ENCODE measurements at regions not wholly inside any gene's neighbourhood (a gene's known extent, or its start where the extent isn't known, plus 50 kb on each side); places are given as distances from the start of the nearest gene placed in this dataset.

DNA sequence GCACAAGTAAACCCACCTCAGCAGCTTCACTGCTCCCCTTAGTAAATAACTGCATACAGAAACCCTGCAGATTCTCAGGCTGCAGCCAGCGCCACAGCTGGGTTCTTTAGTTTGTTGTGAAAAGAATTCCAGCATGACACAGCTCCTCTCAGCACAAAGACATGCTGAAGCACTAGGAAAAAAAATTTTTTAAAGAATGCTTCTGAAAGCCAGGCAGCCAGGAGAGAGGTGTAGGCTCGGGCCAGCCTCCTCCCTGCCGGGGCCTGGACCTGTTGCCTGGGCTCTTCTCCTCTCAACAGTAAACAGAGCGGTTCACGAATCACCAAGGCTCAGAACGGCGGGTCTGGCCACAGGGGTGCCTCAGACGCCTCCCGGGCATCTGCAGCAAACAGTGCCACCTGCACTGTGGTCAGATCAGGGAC lies 95.7 kb upstream of the POU3F3 start:
- no peak for TF ChIP-seq CTCF (IDR thresholded peaks at IDR 0.05)
- H3K27me3 ChIP-seq: no peaks in the 10 kb centered on the region
- peaks cover 0 to 7% of the 10 kb centered on the region in 2 donors for H3K4me1 ChIP-seq
- no peak overlapping the region for H3K27ac ChIP-seq
- no peak overlapping the region for H3K4me3 ChIP-seq
- no peak for ATAC-seq
- H3K36me3 ChIP-seq: no peaks in the 10 kb centered on the region
- DNase-seq: peak in 2 of 4 donors; percentile 3 to 15
- H3K9me3 ChIP-seq: no peaks in the 10 kb centered on the region
- intact Hi-C loops (cut with DNase I): no loop called here

GRCh38 chr2:104762031-104762430 lies 91.9 kb upstream of the POU3F3 start:
- no peak for ATAC-seq
- no peaks in the 10 kb centered on the region for H3K36me3 ChIP-seq
- H3K27ac ChIP-seq: no peak overlapping the region
- H3K9me3 ChIP-seq: no peaks in the 10 kb centered on the region
- DNase-seq: no peak
- no peaks in the 10 kb centered on the region for H3K4me1 ChIP-seq
- H3K4me3 ChIP-seq: no peak overlapping the region
- H3K27me3 ChIP-seq: no peaks in the 10 kb centered on the region
- no peak for TF ChIP-seq CTCF (IDR thresholded peaks at IDR 0.05)
- intact Hi-C loops (cut with DNase I): no loop called here

DNA sequence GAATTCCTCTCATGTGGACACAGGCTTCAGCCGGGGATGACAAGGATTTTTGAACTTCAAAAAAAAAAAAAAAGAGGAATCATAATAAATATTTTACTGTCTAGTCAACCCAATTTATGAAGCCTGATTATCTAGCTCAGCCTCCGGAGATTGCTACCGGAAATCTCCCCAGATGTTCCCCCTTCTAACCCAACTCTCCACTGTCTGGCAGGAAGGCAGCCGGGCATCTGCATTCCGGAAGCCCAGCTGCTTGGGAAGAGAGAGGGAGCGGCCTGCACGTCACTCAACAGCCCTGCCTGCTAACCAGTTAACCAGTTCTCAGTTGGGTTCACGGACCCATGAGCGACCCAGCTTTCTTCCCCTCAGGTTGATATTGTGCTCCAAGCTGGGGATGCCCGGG lies 87.2 kb upstream of the POU3F3 start:
- ATAC-seq (no peak), DNase-seq (no peak)
- Histone ChIP-seq H3K27ac (no peak overlapping the region), H3K9me3 (peaks cover 0 to 11% of the 10 kb centered on the region in 2 donors), H3K4me1 (no peaks in the 10 kb centered on the region), H3K36me3 (no peaks in the 10 kb centered on the region), H3K27me3 (no peaks in the 10 kb centered on the region), H3K4me3 (no peak overlapping the region)
- intact Hi-C loops (cut with DNase I): no loop called here
- TF ChIP-seq CTCF (IDR thresholded peaks at IDR 0.05): no peak

GRCh38 chr2:104768694-104769093 lies 85.2 kb upstream of the POU3F3 start:
- no peak for TF ChIP-seq CTCF (IDR thresholded peaks at IDR 0.05)
- ATAC-seq: no peak
- Histone ChIP-seq H3K4me1 (no peaks in the 10 kb centered on the region), H3K27me3 (no peaks in the 10 kb centered on the region), H3K9me3 (peaks cover 0 to 11% of the 10 kb centered on the region in 2 donors), H3K4me3 (no peak overlapping the region), H3K27ac (no peak overlapping the region), H3K36me3 (no peaks in the 10 kb centered on the region)
- intact Hi-C loops (cut with DNase I): no loop called here
- DNase-seq: no peak

DNA sequence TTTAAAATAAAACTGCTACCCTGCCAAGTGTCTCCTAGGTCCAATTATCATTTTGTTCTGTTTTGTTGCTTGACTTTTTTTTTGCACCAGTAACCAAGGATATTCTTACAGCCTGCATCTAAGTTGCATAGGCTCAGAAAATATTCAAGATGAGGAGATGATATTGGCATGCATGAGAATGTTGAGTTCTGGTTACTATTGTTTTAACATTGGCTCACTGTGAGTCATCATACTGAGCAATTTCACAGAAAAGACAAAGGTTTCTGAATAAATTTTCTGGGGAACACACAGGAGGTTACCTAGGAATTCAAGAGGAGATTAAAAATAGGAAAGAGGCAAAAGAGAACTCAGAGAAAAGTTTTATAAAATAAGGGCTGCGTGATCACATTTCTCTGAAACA lies 84.8 kb upstream of the POU3F3 start:
- H3K9me3 ChIP-seq: peaks cover 0 to 11% of the 10 kb centered on the region in 2 donors
- no peaks in the 10 kb centered on the region for H3K36me3 ChIP-seq
- DNase-seq (no peak), ATAC-seq (no peak)
- no peak overlapping the region for H3K4me3 ChIP-seq
- no peaks in the 10 kb centered on the region for H3K27me3 ChIP-seq
- H3K4me1 ChIP-seq: no peaks in the 10 kb centered on the region
- H3K27ac ChIP-seq: no peak overlapping the region
- TF ChIP-seq CTCF (IDR thresholded peaks at IDR 0.05): no peak
- intact Hi-C loops (cut with DNase I): no loop called here

All from left lung (tissue), 4 donors.